ENCODE measurements at regions not wholly inside any gene's neighbourhood (a gene's known extent, or its start where the extent isn't known, plus 50 kb on each side); places are given as distances from the start of the nearest gene placed in this dataset.

DNA sequence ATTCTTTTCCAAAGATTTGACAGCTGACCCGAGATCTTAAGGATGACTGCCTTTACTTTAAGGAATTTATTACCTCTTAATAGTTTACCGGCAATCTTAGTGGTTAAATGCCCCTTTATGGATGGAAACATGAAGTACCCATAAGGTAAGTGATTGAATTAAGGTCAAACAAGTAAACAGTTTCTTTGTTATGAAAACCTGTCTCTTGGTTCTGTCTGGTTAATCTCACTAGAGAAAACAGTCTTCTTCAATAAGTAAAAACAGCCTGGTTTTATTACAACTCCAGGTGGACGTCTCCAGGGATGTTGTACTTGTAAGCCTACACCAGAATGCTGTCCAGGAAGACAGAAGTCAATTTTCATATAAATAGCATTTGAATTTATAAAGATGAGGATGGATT, 161.8 kb upstream of the MTPN start:
- no peak overlapping the region for H3K4me3 Mint-ChIP-seq (ENCODE audit: low read depth, unreplicated experiment)
- H3K27ac Mint-ChIP-seq (ENCODE audit: unreplicated experiment): no peak overlapping the region
- H3K36me3 Mint-ChIP-seq (ENCODE audit: insufficient read depth, unreplicated experiment): no peaks in the 10 kb centered on the region
- H3K27me3 Mint-ChIP-seq (ENCODE audit: unreplicated experiment): no peaks in the 10 kb centered on the region
- no peaks in the 10 kb centered on the region for H3K4me1 Mint-ChIP-seq (ENCODE audit: low read depth, unreplicated experiment)
- intact Hi-C loops (cut with micrococcal nuclease; ENCODE audit: unreplicated experiment): no loop called here
- BruUV-seq (replicated peaks): no TSS peak
- DNase-seq: no peak
- CTCF ChIA-PET: no interaction called here
- H3K9me3 Mint-ChIP-seq (ENCODE audit: low read depth, unreplicated experiment): peaks cover 6% of the 10 kb centered on the region
- TF ChIP-seq, protein P1, sequence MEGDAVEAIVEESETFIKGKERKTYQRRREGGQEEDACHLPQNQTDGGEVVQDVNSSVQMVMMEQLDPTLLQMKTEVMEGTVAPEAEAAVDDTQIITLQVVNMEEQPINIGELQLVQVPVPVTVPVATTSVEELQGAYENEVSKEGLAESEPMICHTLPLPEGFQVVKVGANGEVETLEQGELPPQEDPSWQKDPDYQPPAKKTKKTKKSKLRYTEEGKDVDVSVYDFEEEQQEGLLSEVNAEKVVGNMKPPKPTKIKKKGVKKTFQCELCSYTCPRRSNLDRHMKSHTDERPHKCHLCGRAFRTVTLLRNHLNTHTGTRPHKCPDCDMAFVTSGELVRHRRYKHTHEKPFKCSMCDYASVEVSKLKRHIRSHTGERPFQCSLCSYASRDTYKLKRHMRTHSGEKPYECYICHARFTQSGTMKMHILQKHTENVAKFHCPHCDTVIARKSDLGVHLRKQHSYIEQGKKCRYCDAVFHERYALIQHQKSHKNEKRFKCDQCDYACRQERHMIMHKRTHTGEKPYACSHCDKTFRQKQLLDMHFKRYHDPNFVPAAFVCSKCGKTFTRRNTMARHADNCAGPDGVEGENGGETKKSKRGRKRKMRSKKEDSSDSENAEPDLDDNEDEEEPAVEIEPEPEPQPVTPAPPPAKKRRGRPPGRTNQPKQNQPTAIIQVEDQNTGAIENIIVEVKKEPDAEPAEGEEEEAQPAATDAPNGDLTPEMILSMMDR (IDR thresholded peaks at IDR 0.05; ENCODE audit: unreplicated experiment): no peak

DNA sequence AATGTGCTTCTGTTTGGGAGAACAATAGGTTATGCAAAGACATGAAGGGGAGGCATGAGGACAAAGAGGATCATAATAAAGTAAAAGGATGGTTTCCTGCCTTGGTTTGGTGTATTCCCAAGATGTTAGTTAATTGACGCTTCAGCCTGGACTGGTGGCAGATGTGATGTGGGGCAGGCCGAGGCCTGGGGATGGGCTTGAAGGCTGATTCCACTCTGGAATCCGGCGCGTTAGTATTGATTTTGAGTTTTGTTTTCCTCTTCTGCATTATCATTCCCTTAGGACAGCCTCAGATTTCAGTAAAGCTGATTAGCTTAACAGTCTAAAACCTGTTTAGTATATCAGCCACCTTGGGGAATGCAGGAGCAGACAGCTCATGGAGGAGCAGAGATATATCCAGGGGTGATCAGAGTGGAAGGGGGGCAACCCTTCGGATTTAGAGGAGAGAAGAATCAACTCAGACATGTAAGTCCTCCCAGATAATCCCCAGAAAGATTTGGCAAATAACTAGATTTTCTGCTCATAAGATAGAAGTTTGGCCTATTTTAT, 159.8 kb upstream of the MTPN start:
- no TSS peak for BruUV-seq (replicated peaks)
- intact Hi-C loops (cut with micrococcal nuclease; ENCODE audit: unreplicated experiment): no loop called here
- Mint-ChIP-seq H3K27me3 (ENCODE audit: unreplicated experiment) (no peaks in the 10 kb centered on the region), H3K27ac (ENCODE audit: unreplicated experiment) (no peak overlapping the region), H3K36me3 (ENCODE audit: insufficient read depth, unreplicated experiment) (no peaks in the 10 kb centered on the region), H3K4me1 (ENCODE audit: low read depth, unreplicated experiment) (no peaks in the 10 kb centered on the region), H3K9me3 (ENCODE audit: low read depth, unreplicated experiment) (peaks cover 8% of the 10 kb centered on the region), H3K4me3 (ENCODE audit: low read depth, unreplicated experiment) (no peak overlapping the region)
- CTCF ChIA-PET: no interaction called here
- TF ChIP-seq, protein P1 (IDR thresholded peaks at IDR 0.05; ENCODE audit: unreplicated experiment): no peak
- DNase-seq: no peak

DNA sequence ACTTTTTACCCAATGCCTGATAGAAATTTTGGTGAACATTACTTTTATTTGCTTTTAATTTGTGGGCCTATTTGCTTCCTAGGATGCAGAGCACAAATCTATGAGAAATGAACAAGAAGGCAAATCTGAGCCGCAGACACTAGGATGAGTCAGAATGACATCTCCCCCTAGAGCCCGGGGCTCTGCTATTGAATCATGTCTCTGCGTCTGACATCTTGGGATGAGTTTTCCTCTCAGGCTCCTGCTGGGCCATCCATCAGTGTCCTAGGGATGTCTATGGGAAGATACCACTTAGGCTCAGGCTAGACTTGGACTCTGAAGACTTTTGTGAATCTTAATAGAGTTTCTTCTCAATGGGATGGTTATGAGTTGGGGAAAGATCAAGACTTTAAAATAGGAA, 157.3 kb upstream of the MTPN start:
- no peak overlapping the region for H3K4me3 Mint-ChIP-seq (ENCODE audit: low read depth, unreplicated experiment)
- no peaks in the 10 kb centered on the region for H3K36me3 Mint-ChIP-seq (ENCODE audit: insufficient read depth, unreplicated experiment)
- H3K27me3 Mint-ChIP-seq (ENCODE audit: unreplicated experiment): no peaks in the 10 kb centered on the region
- H3K4me1 Mint-ChIP-seq (ENCODE audit: low read depth, unreplicated experiment): no peaks in the 10 kb centered on the region
- BruUV-seq (replicated peaks): no TSS peak
- no peak overlapping the region for H3K27ac Mint-ChIP-seq (ENCODE audit: unreplicated experiment)
- TF ChIP-seq, protein P1 (IDR thresholded peaks at IDR 0.05; ENCODE audit: unreplicated experiment): no peak
- CTCF ChIA-PET: no interaction called here
- H3K9me3 Mint-ChIP-seq (ENCODE audit: low read depth, unreplicated experiment): peaks cover 8% of the 10 kb centered on the region
- intact Hi-C loops (cut with micrococcal nuclease; ENCODE audit: unreplicated experiment): no loop called here
- DNase-seq: no peak

DNA sequence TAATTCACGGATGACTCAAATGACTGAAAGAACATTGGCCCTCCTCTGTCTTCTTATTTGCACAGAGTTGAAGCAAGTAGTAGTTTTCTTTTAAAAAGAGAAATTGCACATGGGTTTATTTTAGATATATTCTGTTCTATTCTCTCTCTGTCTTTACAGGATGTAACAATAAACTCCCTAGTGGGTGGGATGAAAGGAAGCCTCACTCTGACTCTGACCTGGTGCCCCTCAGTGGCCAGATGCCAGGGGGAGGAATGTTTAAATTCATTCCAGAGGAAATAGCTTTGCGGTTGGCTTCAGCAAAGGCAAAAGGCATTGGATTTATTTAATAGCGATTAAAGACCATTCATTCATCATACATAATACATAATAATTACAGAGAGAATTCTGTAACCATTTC, 156.4 kb upstream of the MTPN start:
- H3K4me3 Mint-ChIP-seq (ENCODE audit: low read depth, unreplicated experiment): no peak overlapping the region
- no peak overlapping the region for H3K27ac Mint-ChIP-seq (ENCODE audit: unreplicated experiment)
- no peaks in the 10 kb centered on the region for H3K27me3 Mint-ChIP-seq (ENCODE audit: unreplicated experiment)
- BruUV-seq (replicated peaks): no TSS peak
- no peaks in the 10 kb centered on the region for H3K36me3 Mint-ChIP-seq (ENCODE audit: insufficient read depth, unreplicated experiment)
- peaks cover 8% of the 10 kb centered on the region for H3K9me3 Mint-ChIP-seq (ENCODE audit: low read depth, unreplicated experiment)
- CTCF ChIA-PET: no interaction called here
- H3K4me1 Mint-ChIP-seq (ENCODE audit: low read depth, unreplicated experiment): no peaks in the 10 kb centered on the region
- intact Hi-C loops (cut with micrococcal nuclease; ENCODE audit: unreplicated experiment): no loop called here
- TF ChIP-seq, protein P1 (IDR thresholded peaks at IDR 0.05; ENCODE audit: unreplicated experiment): no peak
- no peak for DNase-seq

DNA sequence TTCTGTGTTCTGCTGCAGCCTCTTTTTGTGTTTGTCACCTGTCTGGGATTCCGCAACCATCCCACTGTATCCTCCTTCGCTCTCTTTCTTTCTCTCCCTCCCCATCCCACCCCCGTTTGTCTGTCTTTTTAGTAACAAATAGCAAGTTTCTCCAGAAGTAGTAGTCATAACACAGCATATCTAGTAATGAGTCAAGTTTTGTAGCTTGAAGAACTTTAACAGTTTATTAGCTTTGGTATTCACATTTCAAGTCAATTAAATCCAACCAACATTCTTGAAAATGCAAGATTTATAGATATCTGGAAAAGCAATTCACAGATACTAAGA, 154.1 kb upstream of the MTPN start:
- H3K27ac Mint-ChIP-seq (ENCODE audit: unreplicated experiment): no peak overlapping the region
- BruUV-seq (replicated peaks): no TSS peak
- H3K9me3 Mint-ChIP-seq (ENCODE audit: low read depth, unreplicated experiment): peaks cover 5% of the 10 kb centered on the region
- no peaks in the 10 kb centered on the region for H3K36me3 Mint-ChIP-seq (ENCODE audit: insufficient read depth, unreplicated experiment)
- CTCF ChIA-PET: no interaction called here
- intact Hi-C loops (cut with micrococcal nuclease; ENCODE audit: unreplicated experiment): no loop called here
- TF ChIP-seq, protein P1 (IDR thresholded peaks at IDR 0.05; ENCODE audit: unreplicated experiment): no peak
- no peak for DNase-seq
- H3K4me3 Mint-ChIP-seq (ENCODE audit: low read depth, unreplicated experiment): no peak overlapping the region
- no peaks in the 10 kb centered on the region for H3K4me1 Mint-ChIP-seq (ENCODE audit: low read depth, unreplicated experiment)
- no peaks in the 10 kb centered on the region for H3K27me3 Mint-ChIP-seq (ENCODE audit: unreplicated experiment)
